OCI-LY7 (cell line): ENCODE measurements at regions not wholly inside any gene's neighbourhood (a gene's known extent, or its start where the extent isn't known, plus 50 kb on each side); places are given as distances from the start of the nearest gene placed in this dataset.

Source experiments
- BruUV-seq: library from RNA; stranded (reverse); fragments of 400-500 nt; replicated peaks from 2 replicates; lab custom pipeline; 2021; lab: Mats Ljungman, UMichigan
- CTCF ChIA-PET: fragments of 300-600 bp; sonication (Branson Sonifier 250); formaldehyde crosslinking; loops from one replicate; lab custom pipeline; 2022; ENCODE audit warnings: antibody characterized with exemption; ENCODE audit not compliant: unreplicated experiment; lab: Charles Lee
- POLR2A ChIA-PET: fragments of 300-600 bp; sonication (Branson Sonifier 250); formaldehyde crosslinking; loops from one replicate; lab custom pipeline; 2022; ENCODE audit warnings: antibody characterized with exemption; lab: Charles Lee
- DNase-seq: peaks from one replicate; pipeline ENCODE4 v3.0.0-alpha.2; 2015; ENCODE audit warnings: low spot score
- H2AFZ ChIP-seq: fragments of 200-600 bp; sonication (generic), shearing (Covaris generic); 2 replicates; pipeline ENCODE4 v1.6.1; 2014; ENCODE audit warnings: mild to moderate bottlenecking, antibody characterized with exemption, low read length, moderate library complexity
- H3K27ac ChIP-seq: fragments of 200-600 bp; sonication (generic); 2 replicates; pipeline ENCODE4 v1.5.1; 2014; ENCODE audit warnings: mixed run types, low read depth, mild to moderate bottlenecking, moderate library complexity, low read length, inconsistent platforms; ENCODE audit not compliant: poor library complexity, severe bottlenecking
- H3K36me3 ChIP-seq: fragments of 200-600 bp; sonication (generic); 2 replicates; pipeline ENCODE4 v1.6.1; 2014; ENCODE audit warnings: mild to moderate bottlenecking, antibody characterized with exemption, low read length, moderate library complexity, mixed read lengths; ENCODE audit not compliant: insufficient read depth
- H3K4me1 ChIP-seq: fragments of 200-600 bp; sonication (generic); 2 replicates; pipeline ENCODE4 v1.5.1; 2014; ENCODE audit warnings: mild to moderate bottlenecking, low read length; ENCODE audit not compliant: insufficient read depth, poor library complexity, severe bottlenecking
- H3K4me2 ChIP-seq: fragments of 200-600 bp; sonication (generic); 2 replicates; pipeline ENCODE4 v1.6.1; 2014; ENCODE audit warnings: mild to moderate bottlenecking, low read length
- H3K4me3 ChIP-seq: fragments of 200-600 bp; sonication (generic); 2 replicates; pipeline ENCODE4 v1.5.1; 2014; ENCODE audit warnings: mild to moderate bottlenecking, low read depth, low read length; ENCODE audit not compliant: poor library complexity, severe bottlenecking
- H3K79me2 ChIP-seq: fragments of 200-600 bp; sonication (generic); 2 replicates; pipeline ENCODE4 v1.6.1; 2016; ENCODE audit warnings: low read depth, mild to moderate bottlenecking, low read length, moderate library complexity, mixed read lengths; ENCODE audit not compliant: insufficient read depth
- H3K9me2 ChIP-seq: fragments of 200-600 bp; sonication (generic); 2 replicates; pipeline ENCODE4 v1.6.1; 2016; ENCODE audit warnings: mild to moderate bottlenecking, low read length, mixed read lengths; ENCODE audit not compliant: insufficient read depth
- H3K9me3 ChIP-seq: fragments of 200-600 bp; sonication (generic); 2 replicates; pipeline ENCODE4 v1.6.1; 2014; ENCODE audit warnings: mild to moderate bottlenecking, mixed run types, low read length, mixed read lengths
- H4K20me1 ChIP-seq: fragments of 200-600 bp; sonication (generic); 2 replicates; pipeline ENCODE4 v1.6.1; 2014; ENCODE audit warnings: mild to moderate bottlenecking, antibody characterized with exemption, low read length, moderate library complexity, mixed read lengths; ENCODE audit not compliant: insufficient read depth
- EZH2phosphoT487 ChIP-seq: fragments of 200-600 bp; sonication (generic); IDR thresholded peaks from 2 replicates; pipeline ENCODE4 v1.6.1; 2018; ENCODE audit warnings: low read depth, borderline replicate concordance, mild to moderate bottlenecking, mixed run types, antibody characterized with exemption, low read length, moderate library complexity, mixed read lengths
- intact Hi-C: fragments of 100-400 bp; cut with micrococcal nuclease; formaldehyde crosslinking; loops from one replicate; pipeline ENCODE4 v1.10.0; 2022; ENCODE audit not compliant: unreplicated experiment
- TF ChIP-seq, protein P1 (sequence below): fragments of 200-600 bp; sonication (generic); conservative IDR thresholded peaks from 2 replicates; pipeline ENCODE4 v1.5.1; 2014; ENCODE audit warnings: mild to moderate bottlenecking, antibody characterized with exemption, low read length, moderate library complexity, mixed read lengths

- Histone ChIP-seq H2AFZ (no peak overlapping the region), H4K20me1 (no peaks in the 10 kb centered on the region), H3K4me1 (no peaks in the 10 kb centered on the region), H3K9me2 (no peaks in the 10 kb centered on the region), H3K36me3 (no peaks in the 10 kb centered on the region), H3K27ac (no peak overlapping the region), H3K79me2 (no peaks in the 10 kb centered on the region), H3K4me3 (no peak overlapping the region), H3K9me3 (no peaks in the 10 kb centered on the region), H3K4me2 (no peak overlapping the region)
- BruUV-seq, result no TSS peak
- TF ChIP-seq, protein P1, sequence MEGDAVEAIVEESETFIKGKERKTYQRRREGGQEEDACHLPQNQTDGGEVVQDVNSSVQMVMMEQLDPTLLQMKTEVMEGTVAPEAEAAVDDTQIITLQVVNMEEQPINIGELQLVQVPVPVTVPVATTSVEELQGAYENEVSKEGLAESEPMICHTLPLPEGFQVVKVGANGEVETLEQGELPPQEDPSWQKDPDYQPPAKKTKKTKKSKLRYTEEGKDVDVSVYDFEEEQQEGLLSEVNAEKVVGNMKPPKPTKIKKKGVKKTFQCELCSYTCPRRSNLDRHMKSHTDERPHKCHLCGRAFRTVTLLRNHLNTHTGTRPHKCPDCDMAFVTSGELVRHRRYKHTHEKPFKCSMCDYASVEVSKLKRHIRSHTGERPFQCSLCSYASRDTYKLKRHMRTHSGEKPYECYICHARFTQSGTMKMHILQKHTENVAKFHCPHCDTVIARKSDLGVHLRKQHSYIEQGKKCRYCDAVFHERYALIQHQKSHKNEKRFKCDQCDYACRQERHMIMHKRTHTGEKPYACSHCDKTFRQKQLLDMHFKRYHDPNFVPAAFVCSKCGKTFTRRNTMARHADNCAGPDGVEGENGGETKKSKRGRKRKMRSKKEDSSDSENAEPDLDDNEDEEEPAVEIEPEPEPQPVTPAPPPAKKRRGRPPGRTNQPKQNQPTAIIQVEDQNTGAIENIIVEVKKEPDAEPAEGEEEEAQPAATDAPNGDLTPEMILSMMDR, result no peak
- TF ChIP-seq EZH2phosphoT487, result no peak
- intact Hi-C loops, result loop anchor here (5.0 kb wide), 1 partner anchor 310 kb away; the partner anchor contains the start of gene PIWIL1
- ChIA-PET CTCF (no interaction called here), POLR2A (no interaction called here)
- DNase-seq, result no peak
These were observed 124.0 kb upstream of the TMEM132D start for GRCh38 chr12:130027798-130028197.

GRCh38 chr12:130029151-130029550 lies 125.3 kb upstream of the TMEM132D start:
- no TSS peak for BruUV-seq
- Histone ChIP-seq H3K4me3 (no peak overlapping the region), H3K9me3 (no peaks in the 10 kb centered on the region), H3K9me2 (no peaks in the 10 kb centered on the region), H3K4me2 (no peak overlapping the region), H3K79me2 (no peaks in the 10 kb centered on the region), H3K36me3 (no peaks in the 10 kb centered on the region), H3K27ac (no peak overlapping the region), H2AFZ (no peak overlapping the region), H4K20me1 (no peaks in the 10 kb centered on the region), H3K4me1 (no peaks in the 10 kb centered on the region)
- intact Hi-C loops, result loop anchor here (5.0 kb wide), 1 partner anchor 308 kb away; the partner anchor contains the start of gene PIWIL1
- POLR2A ChIA-PET, result no interaction called here
- no peak for DNase-seq
- CTCF ChIA-PET, result no interaction called here
- TF ChIP-seq, protein P1, result no peak
- TF ChIP-seq EZH2phosphoT487, result no peak

DNA sequence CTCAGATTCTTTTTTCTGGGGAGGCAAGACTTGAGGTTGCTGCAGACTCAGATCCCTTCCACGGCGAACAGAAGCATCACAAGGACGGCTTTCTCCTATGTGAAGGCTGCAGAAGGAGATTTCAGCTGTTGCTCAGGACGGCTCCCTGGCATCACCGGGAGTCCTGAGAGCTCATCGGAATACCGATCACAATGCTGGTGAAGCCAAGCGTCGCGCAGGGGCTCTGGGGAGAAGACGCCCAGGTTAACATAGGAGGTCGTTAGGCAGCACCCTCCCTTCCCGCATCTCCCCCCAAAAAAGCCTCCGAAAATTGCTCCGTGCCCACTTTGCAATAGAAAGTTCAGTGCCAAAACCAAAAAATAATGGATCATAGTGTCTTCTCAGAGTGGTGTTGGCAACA lies 127.2 kb upstream of the TMEM132D start:
- H3K27ac ChIP-seq, result no peak overlapping the region
- ChIA-PET CTCF (interaction anchor here (0.6 kb wide), 1 partner anchor 219 kb away, joined by 3 read pairs; no protein-coding TSS in a partner anchor), POLR2A (no interaction called here)
- H3K79me2 ChIP-seq, result no peaks in the 10 kb centered on the region
- intact Hi-C loops, result no loop called here
- no peak overlapping the region for H2AFZ ChIP-seq
- no peak for DNase-seq
- H3K4me2 ChIP-seq, result no peak overlapping the region
- TF ChIP-seq EZH2phosphoT487, result no peak
- TF ChIP-seq, protein P1, result no peak
- H3K4me3 ChIP-seq, result no peak overlapping the region
- no peaks in the 10 kb centered on the region for H3K36me3 ChIP-seq
- H3K9me2 ChIP-seq, result no peaks in the 10 kb centered on the region
- no TSS peak for BruUV-seq
- H3K4me1 ChIP-seq, result no peaks in the 10 kb centered on the region
- H4K20me1 ChIP-seq, result no peaks in the 10 kb centered on the region
- no peaks in the 10 kb centered on the region for H3K9me3 ChIP-seq
